Mucosa of rectum (tissue), 2 donors: ENCODE measurements at regions not wholly inside any gene's neighbourhood (a gene's known extent, or its start where the extent isn't known, plus 50 kb on each side); places are given as distances from the start of the nearest gene placed in this dataset.

Source experiments
- H3K27ac ChIP-seq, 2 donors: one replicate each; pipeline ENCODE4 v1.7.0; 2013; ENCODE audit warnings: inconsistent platforms in 2 of 2, low read depth in 2 of 2, low read length in 2 of 2
- H3K27me3 ChIP-seq, 2 donors: one replicate each; pipeline ENCODE4 v1.7.0; 2013; ENCODE audit warnings: low read length in 2 of 2; ENCODE audit not compliant: control insufficient read depth in 2 of 2, insufficient read depth in 2 of 2
- H3K36me3 ChIP-seq, 2 donors: one replicate each; pipeline ENCODE4 v1.7.0; 2013; ENCODE audit warnings: low read length in 2 of 2; ENCODE audit not compliant: control insufficient read depth in 2 of 2, insufficient read depth in 2 of 2
- H3K4me1 ChIP-seq, 2 donors: one replicate each; pipeline ENCODE4 v1.7.0; 2013; ENCODE audit warnings: low read length in 2 of 2, mild to moderate bottlenecking in 1 of 2; ENCODE audit not compliant: control insufficient read depth in 2 of 2, insufficient read depth in 2 of 2
- H3K4me3 ChIP-seq, 2 donors: one replicate each; pipeline ENCODE4 v1.7.0; 2013; ENCODE audit warnings: low read length in 2 of 2
- H3K9ac ChIP-seq, 2 donors: one replicate each; pipeline ENCODE4 v1.7.0; 2013; ENCODE audit warnings: low read length in 2 of 2, low read depth in 1 of 2, mild to moderate bottlenecking in 1 of 2
- H3K9me3 ChIP-seq, 2 donors: one replicate each; pipeline ENCODE4 v1.7.0; 2013; ENCODE audit warnings: low read length in 2 of 2; ENCODE audit not compliant: control insufficient read depth in 2 of 2
- donor health status: healthy.
- donor health status: Normal muscosa, but diverticular disease.

GRCh38 chr3:181549266-181549665 lies 162.5 kb upstream of the SOX2 start:
- Histone ChIP-seq H3K4me1 (no peaks in the 10 kb centered on the region), H3K9ac (no peak overlapping the region), H3K36me3 (no peaks in the 10 kb centered on the region), H3K27me3 (no peaks in the 10 kb centered on the region), H3K9me3 (no peaks in the 10 kb centered on the region), H3K4me3 (no peak overlapping the region), H3K27ac (no peak overlapping the region)

- Histone ChIP-seq H3K9ac (no peak overlapping the region), H3K36me3 (no peaks in the 10 kb centered on the region), H3K27ac (no peak overlapping the region), H3K4me1 (no peaks in the 10 kb centered on the region), H3K4me3 (no peak overlapping the region), H3K9me3 (no peaks in the 10 kb centered on the region), H3K27me3 (no peaks in the 10 kb centered on the region)
Measured at GRCh38 chr3:181541414-181541813, 170.3 kb upstream of the SOX2 start.

- no peaks in the 10 kb centered on the region for H3K9me3 ChIP-seq
- H3K4me3 ChIP-seq = no peak overlapping the region
- H3K27me3 ChIP-seq = no peaks in the 10 kb centered on the region
- H3K27ac ChIP-seq = no peak overlapping the region
- no peaks in the 10 kb centered on the region for H3K36me3 ChIP-seq
- no peaks in the 10 kb centered on the region for H3K4me1 ChIP-seq
- no peak overlapping the region for H3K9ac ChIP-seq
Measured at GRCh38 chr3:181534781-181535221, 176.9 kb upstream of the SOX2 start.

- Histone ChIP-seq H3K27ac (no peak overlapping the region), H3K4me3 (no peak overlapping the region)
Measured at GRCh38 chr3:181533811-181534210, 177.9 kb upstream of the SOX2 start.

GRCh38 chr3:181530584-181530983 lies 181.1 kb upstream of the SOX2 start:
- H3K27ac ChIP-seq = no peak overlapping the region
- H3K27me3 ChIP-seq = no peaks in the 10 kb centered on the region
- no peak overlapping the region for H3K9ac ChIP-seq
- H3K4me3 ChIP-seq = no peak overlapping the region
- no peaks in the 10 kb centered on the region for H3K36me3 ChIP-seq
- H3K4me1 ChIP-seq = no peaks in the 10 kb centered on the region
- peaks cover 0 to 1% of the 10 kb centered on the region in 2 donors for H3K9me3 ChIP-seq

More at GRCh38 chr3:181533811-181534210, 177.9 kb upstream of the SOX2 start:
- H3K36me3 ChIP-seq = no peaks in the 10 kb centered on the region
- H3K9me3 ChIP-seq = no peaks in the 10 kb centered on the region
- no peaks in the 10 kb centered on the region for H3K27me3 ChIP-seq
- no peaks in the 10 kb centered on the region for H3K4me1 ChIP-seq
- no peak overlapping the region for H3K9ac ChIP-seq

- H3K4me3 ChIP-seq = no peak overlapping the region
- H3K4me1 ChIP-seq = no peaks in the 10 kb centered on the region
- H3K27ac ChIP-seq = no peak overlapping the region
- H3K9me3 ChIP-seq = peaks cover 0 to 1% of the 10 kb centered on the region in 2 donors
- no peaks in the 10 kb centered on the region for H3K36me3 ChIP-seq
- H3K27me3 ChIP-seq = no peaks in the 10 kb centered on the region
- no peak overlapping the region for H3K9ac ChIP-seq
Measured at GRCh38 chr3:181521831-181522230, 189.9 kb upstream of the SOX2 start.

- no peaks in the 10 kb centered on the region for H3K27me3 ChIP-seq
- no peak overlapping the region for H3K27ac ChIP-seq
- H3K36me3 ChIP-seq = no peaks in the 10 kb centered on the region
- H3K9ac ChIP-seq = no peak overlapping the region
- no peaks in the 10 kb centered on the region for H3K4me1 ChIP-seq
- no peak overlapping the region for H3K4me3 ChIP-seq
- H3K9me3 ChIP-seq = no peaks in the 10 kb centered on the region
Measured at GRCh38 chr3:181518222-181518621, 193.5 kb upstream of the SOX2 start.

GRCh38 chr3:181512787-181513186 lies 198.9 kb upstream of the SOX2 start:
- no peak overlapping the region for H3K9ac ChIP-seq
- H3K27ac ChIP-seq = no peak overlapping the region
- no peaks in the 10 kb centered on the region for H3K36me3 ChIP-seq

GRCh38 chr3:181510500-181510899 lies 201.2 kb upstream of the SOX2 start:
- no peak overlapping the region for H3K4me3 ChIP-seq
- H3K27me3 ChIP-seq = no peaks in the 10 kb centered on the region
- H3K9me3 ChIP-seq = no peaks in the 10 kb centered on the region
- no peak overlapping the region for H3K27ac ChIP-seq
- no peak overlapping the region for H3K9ac ChIP-seq
- no peaks in the 10 kb centered on the region for H3K36me3 ChIP-seq
- H3K4me1 ChIP-seq = no peaks in the 10 kb centered on the region

More at GRCh38 chr3:181512787-181513186, 198.9 kb upstream of the SOX2 start:
- Histone ChIP-seq H3K27me3 (no peaks in the 10 kb centered on the region), H3K4me1 (no peaks in the 10 kb centered on the region), H3K4me3 (no peak overlapping the region), H3K9me3 (no peaks in the 10 kb centered on the region)

GRCh38 chr3:181497358-181497757 lies 214.4 kb upstream of the SOX2 start:
- Histone ChIP-seq H3K4me3 (no peak overlapping the region), H3K27ac (no peak overlapping the region)

GRCh38 chr3:181493423-181493822 lies 218.3 kb upstream of the SOX2 start:
- Histone ChIP-seq H3K4me3 (no peak overlapping the region), H3K36me3 (no peaks in the 10 kb centered on the region), H3K9me3 (no peaks in the 10 kb centered on the region), H3K4me1 (no peaks in the 10 kb centered on the region), H3K27me3 (no peaks in the 10 kb centered on the region), H3K9ac (no peak overlapping the region), H3K27ac (no peak overlapping the region)

More at GRCh38 chr3:181497358-181497757, 214.4 kb upstream of the SOX2 start:
- Histone ChIP-seq H3K27me3 (no peaks in the 10 kb centered on the region), H3K36me3 (no peaks in the 10 kb centered on the region), H3K9ac (no peak overlapping the region), H3K9me3 (no peaks in the 10 kb centered on the region), H3K4me1 (no peaks in the 10 kb centered on the region)
